T-cell (primary cell): ENCODE measurements at regions not wholly inside any gene's neighbourhood (a gene's known extent, or its start where the extent isn't known, plus 50 kb on each side); places are given as distances from the start of the nearest gene placed in this dataset.

Experiments
- ATAC-seq, 4 experiments: fragments of 200-7000 bp in 3 of 4; fragments of 150-1000 bp in 1 of 4; cut with Tn5 transposase; replicated peaks in 1 of 4; 1 replicate in 3 of 4; 2 replicates in 1 of 4; pipeline ENCODE4 v1.10.0; 2021; ENCODE audit warnings: moderate library complexity in 3 of 4, mild to moderate bottlenecking in 2 of 4, moderate number of reproducible peaks in 1 of 4
- CTCF ChIA-PET, 2 donors: fragments of 300-600 bp; sonication (Branson Sonifier 250); formaldehyde crosslinking; loops; one replicate each; lab custom pipeline; 2022; ENCODE audit warnings: antibody characterized with exemption in 2 of 2; lab: Charles Lee
- POLR2A ChIA-PET, 2 donors: fragments of 300-600 bp; sonication (Branson Sonifier 250); formaldehyde crosslinking; loops; one replicate each; lab custom pipeline; 2022; ENCODE audit warnings: antibody characterized with exemption in 2 of 2; lab: Charles Lee
- DNase-seq, 35 experiments: peaks; one replicate each; pipeline versions ENCODE4 v3.0.0 to v3.0.0-alpha.2; 2013 to 2023
- H3K27ac ChIP-seq: one replicate; pipeline ENCODE4 v1.5.1; 2013; ENCODE audit warnings: low read length
- H3K27me3 ChIP-seq, 2 experiments: replicated peaks in 1 of 2; 1 replicate in 1 of 2; 2 replicates in 1 of 2; pipeline versions ENCODE4 v1.6.1 to v1.7.0; 2013; ENCODE audit warnings: low read length in 1 of 2, mixed read lengths in 1 of 2; ENCODE audit not compliant: control insufficient read depth in 2 of 2, insufficient read depth in 2 of 2; ENCODE audit errors: extremely low read depth in 1 of 2
- H3K36me3 ChIP-seq, 2 donors: 1 replicate in 1 of 2; 2 replicates in 1 of 2; pipeline versions ENCODE4 v1.6.1 to v1.7.0; 2013; ENCODE audit warnings: low read length in 1 of 2; ENCODE audit not compliant: control insufficient read depth in 2 of 2, insufficient read depth in 1 of 2; ENCODE audit errors: extremely low read depth in 1 of 2
- H3K4me1 ChIP-seq, 2 experiments: 1 replicate in 1 of 2; 2 replicates in 1 of 2; pipeline versions ENCODE4 v1.6.1 to v1.7.0; 2013; ENCODE audit warnings: low read length in 2 of 2, mixed read lengths in 1 of 2; ENCODE audit not compliant: insufficient read depth in 2 of 2, control insufficient read depth in 1 of 2; ENCODE audit errors: extremely low read depth in 1 of 2
- H3K4me3 ChIP-seq, 2 donors: 1 replicate in 1 of 2; 2 replicates in 1 of 2; pipeline versions ENCODE4 v1.5.1 to v1.7.0; 2013; ENCODE audit warnings: mild to moderate bottlenecking in 2 of 2, low read length in 1 of 2, moderate library complexity in 1 of 2; ENCODE audit not compliant: control insufficient read depth in 1 of 2; ENCODE audit errors: extremely low read depth in 1 of 2
- H3K9me3 ChIP-seq: 2 replicates; pipeline ENCODE4 v1.7.0; 2013
- H3K27ac Mint-ChIP-seq, 2 donors: one replicate each; pipeline ENCODE4 v1.8.0; 2020 to 2021; ENCODE audit warnings: mild to moderate bottlenecking in 2 of 2, mixed read lengths in 2 of 2
- H3K27me3 Mint-ChIP-seq, 2 donors: one replicate each; pipeline ENCODE4 v1.8.0; 2021 to 2022; ENCODE audit warnings: mixed read lengths in 2 of 2
- H3K36me3 Mint-ChIP-seq: one replicate; pipeline ENCODE4 v1.8.0; 2021; ENCODE audit warnings: mixed read lengths
- H3K4me1 Mint-ChIP-seq, 3 donors: one replicate each; pipeline ENCODE4 v1.8.0; 2020 to 2022; ENCODE audit warnings: mixed read lengths in 3 of 3, mild to moderate bottlenecking in 1 of 3
- H3K4me3 Mint-ChIP-seq, 3 donors: one replicate each; pipeline ENCODE4 v1.8.0; 2020 to 2022; ENCODE audit warnings: mild to moderate bottlenecking in 3 of 3, mixed read lengths in 3 of 3, moderate library complexity in 3 of 3
- H3K9me3 Mint-ChIP-seq, 3 donors: one replicate each; pipeline ENCODE4 v1.8.0; 2020 to 2022; ENCODE audit warnings: mixed read lengths in 3 of 3
- WGBS: methylation state at CpG from one replicate; pipeline ENCODE4 v1.1.5; 2013; ENCODE audit warnings: missing lambda C conversion rate; ENCODE audit not compliant: insufficient coverage; 5-methylcytosine and 5-hydroxymethylcytosine counted together

- ATAC-seq (no peak), DNase-seq (no peak)
- no peak overlapping the region for H3K27ac ChIP-seq
- peaks cover 0 to 10% (median 6%) of the 10 kb centered on the region in 3 donors for H3K9me3 Mint-ChIP-seq
- no peak overlapping the region for H3K27ac Mint-ChIP-seq
- no peaks in the 10 kb centered on the region for H3K36me3 ChIP-seq
- POLR2A ChIA-PET = no interaction called here
- H3K9me3 ChIP-seq = no peaks in the 10 kb centered on the region
- H3K27me3 Mint-ChIP-seq = no peaks in the 10 kb centered on the region
- H3K4me3 ChIP-seq = no peak overlapping the region
- no peaks in the 10 kb centered on the region for H3K4me1 ChIP-seq
- CTCF ChIA-PET = no interaction called here
- no peaks in the 10 kb centered on the region for H3K4me1 Mint-ChIP-seq
- H3K4me3 Mint-ChIP-seq = no peak overlapping the region
- H3K27me3 ChIP-seq = peaks cover 0 to 10% of the 10 kb centered on the region in 2 experiments
- H3K36me3 Mint-ChIP-seq = no peaks in the 10 kb centered on the region
- 74% methylated on average over 8 of the region's 19 CpGs for WGBS
Measured at GRCh38 chr16:82506692-82507670, 119.8 kb upstream of the CDH13 start.

GRCh38 chr16:82504836-82505235 is 121.9 kb upstream of the CDH13 start:
- ChIA-PET POLR2A (no interaction called here), CTCF (interaction anchor here in 1 of 2 donors (0.6 kb wide), 1 partner anchor 20 kb away, joined by 6 read pairs; no protein-coding TSS in a partner anchor)
- H3K4me1 ChIP-seq = no peaks in the 10 kb centered on the region
- Mint-ChIP-seq H3K27ac (no peak overlapping the region), H3K4me3 (no peak overlapping the region), H3K36me3 (no peaks in the 10 kb centered on the region), H3K9me3 (peaks cover 0 to 10% (median 6%) of the 10 kb centered on the region in 3 donors), H3K27me3 (peaks cover 0 to 2% of the 10 kb centered on the region in 2 donors), H3K4me1 (no peaks in the 10 kb centered on the region)
- H3K4me3 ChIP-seq = no peak overlapping the region
- peaks cover 0 to 10% of the 10 kb centered on the region in 2 experiments for H3K27me3 ChIP-seq
- WGBS = 87% methylated on average over 5 of the region's 8 CpGs
- no peaks in the 10 kb centered on the region for H3K9me3 ChIP-seq
- no peaks in the 10 kb centered on the region for H3K36me3 ChIP-seq
- ATAC-seq (no peak), DNase-seq (no peak)
- no peak overlapping the region for H3K27ac ChIP-seq

DNA sequence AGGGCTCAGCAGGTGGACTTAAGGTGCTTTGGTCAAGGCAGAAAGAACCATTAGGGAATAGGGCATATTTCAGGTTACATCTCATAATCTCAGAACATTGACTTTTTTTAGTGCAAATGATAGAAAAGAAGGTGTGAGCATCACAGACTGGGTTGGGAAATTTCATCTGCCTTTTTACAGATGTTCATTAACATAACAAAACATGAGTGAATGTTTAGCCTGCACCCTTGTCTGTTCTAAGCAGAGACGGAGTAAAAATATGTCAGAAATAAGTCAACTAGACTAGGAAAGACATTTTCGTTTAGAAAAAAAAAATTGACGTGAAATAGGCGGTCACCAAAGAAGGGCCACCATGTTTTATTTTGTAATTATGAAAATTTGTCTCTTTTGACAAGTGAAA is 127.5 kb upstream of the CDH13 start:
- H3K27me3 ChIP-seq = peaks cover 0 to 5% of the 10 kb centered on the region in 2 experiments
- no peaks in the 10 kb centered on the region for H3K36me3 Mint-ChIP-seq
- H3K36me3 ChIP-seq = no peaks in the 10 kb centered on the region
- H3K4me1 Mint-ChIP-seq = no peaks in the 10 kb centered on the region
- no peaks in the 10 kb centered on the region for H3K4me1 ChIP-seq
- H3K9me3 Mint-ChIP-seq = no peaks in the 10 kb centered on the region
- H3K4me3 Mint-ChIP-seq = no peak overlapping the region
- no peak for ATAC-seq
- 86% methylated on average over 4 of the region's 4 CpGs for WGBS
- peaks cover 2 to 4% of the 10 kb centered on the region in 2 donors for H3K27me3 Mint-ChIP-seq
- no peak overlapping the region for H3K27ac Mint-ChIP-seq
- H3K4me3 ChIP-seq = no peak overlapping the region
- ChIA-PET POLR2A (no interaction called here), CTCF (no interaction called here)
- no peak for DNase-seq
- H3K27ac ChIP-seq = no peak overlapping the region
- H3K9me3 ChIP-seq = no peaks in the 10 kb centered on the region

DNA sequence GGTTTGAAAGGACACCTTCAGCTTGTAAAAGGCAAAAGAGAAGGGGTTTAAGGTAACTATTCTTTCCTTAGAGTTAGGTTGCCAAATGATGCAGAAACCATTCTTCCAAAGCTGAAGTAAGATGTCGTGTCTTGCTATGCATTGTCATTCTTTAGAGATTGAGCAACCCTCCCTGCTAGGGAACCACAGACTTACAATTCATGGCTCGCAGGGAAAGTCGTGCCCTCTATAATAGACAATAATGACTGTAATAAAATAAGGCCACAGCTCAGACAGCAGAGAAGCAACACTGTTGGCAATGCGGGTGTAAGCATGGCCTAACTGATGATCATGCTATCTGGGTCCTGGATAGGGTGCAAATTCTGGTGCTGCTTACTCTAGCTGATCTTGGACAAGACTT is 129.6 kb upstream of the CDH13 start:
- Mint-ChIP-seq H3K4me1 (no peaks in the 10 kb centered on the region), H3K27ac (no peak overlapping the region), H3K36me3 (no peaks in the 10 kb centered on the region), H3K9me3 (no peaks in the 10 kb centered on the region), H3K27me3 (peaks cover 5 to 8% of the 10 kb centered on the region in 2 donors), H3K4me3 (no peak overlapping the region)
- Histone ChIP-seq H3K4me1 (no peaks in the 10 kb centered on the region), H3K27ac (no peak overlapping the region), H3K9me3 (no peaks in the 10 kb centered on the region), H3K27me3 (no peaks in the 10 kb centered on the region), H3K4me3 (no peak overlapping the region), H3K36me3 (no peaks in the 10 kb centered on the region)
- DNase-seq = no peak
- POLR2A ChIA-PET = no interaction called here
- CTCF ChIA-PET = no interaction called here
- no peak for ATAC-seq
- WGBS = 80% methylated on average over 1 of the region's 4 CpGs

- H3K36me3 ChIP-seq = no peaks in the 10 kb centered on the region
- H3K36me3 Mint-ChIP-seq = no peaks in the 10 kb centered on the region
- ATAC-seq (no peak), DNase-seq (no peak)
- no peaks in the 10 kb centered on the region for H3K27me3 ChIP-seq
- peaks cover 0 to 4% (median 0%) of the 10 kb centered on the region in 3 donors for H3K9me3 Mint-ChIP-seq
- H3K27ac ChIP-seq = no peak overlapping the region
- ChIA-PET CTCF (no interaction called here), POLR2A (no interaction called here)
- no peaks in the 10 kb centered on the region for H3K9me3 ChIP-seq
- no peak overlapping the region for H3K27ac Mint-ChIP-seq
- WGBS = no CpG with 5 or more reads among the region's 4 CpGs
- H3K4me3 Mint-ChIP-seq = no peak overlapping the region
- no peaks in the 10 kb centered on the region for H3K4me1 ChIP-seq
- H3K4me3 ChIP-seq = no peak overlapping the region
- peaks cover 0 to 7% of the 10 kb centered on the region in 2 donors for H3K27me3 Mint-ChIP-seq
- H3K4me1 Mint-ChIP-seq = no peaks in the 10 kb centered on the region
Measured at GRCh38 chr16:82488460-82488859, 138.3 kb upstream of the CDH13 start.

DNA sequence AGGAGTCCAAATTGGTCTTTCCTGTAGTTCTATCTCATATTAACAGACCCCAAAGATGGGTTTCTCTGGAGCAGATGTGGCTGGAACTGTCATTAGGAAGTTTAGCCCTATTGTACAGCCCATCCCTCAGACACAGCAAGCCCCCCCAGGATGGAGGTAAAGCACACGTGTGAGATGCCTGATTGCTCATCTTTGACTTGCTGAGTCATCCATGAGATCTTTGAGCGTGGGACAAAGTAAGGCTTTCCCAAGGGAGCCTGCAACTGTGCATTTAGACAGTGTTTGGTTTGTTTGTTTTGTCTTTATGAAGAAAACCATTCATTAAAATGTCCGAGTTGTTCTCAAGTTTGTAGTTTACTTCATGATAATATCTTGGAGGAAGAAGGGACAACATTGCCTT is 145.3 kb upstream of the CDH13 start:
- Histone ChIP-seq H3K4me3 (no peak overlapping the region), H3K9me3 (no peaks in the 10 kb centered on the region), H3K27me3 (no peaks in the 10 kb centered on the region), H3K27ac (no peak overlapping the region), H3K36me3 (no peaks in the 10 kb centered on the region), H3K4me1 (no peaks in the 10 kb centered on the region)
- Mint-ChIP-seq H3K4me1 (no peaks in the 10 kb centered on the region), H3K4me3 (no peak overlapping the region), H3K9me3 (no peaks in the 10 kb centered on the region), H3K27ac (no peak overlapping the region), H3K36me3 (no peaks in the 10 kb centered on the region), H3K27me3 (peaks cover 5 to 33% of the 10 kb centered on the region in 2 donors)
- whole genome bisulfite sequencing = no CpG with 5 or more reads among the region's 3 CpGs
- CTCF ChIA-PET = no interaction called here
- no peak for DNase-seq
- no peak for ATAC-seq
- POLR2A ChIA-PET = no interaction called here
